ENCODE measurements at regions not wholly inside any gene's neighbourhood (a gene's known extent, or its start where the extent isn't known, plus 50 kb on each side); places are given as distances from the start of the nearest gene placed in this dataset.

GRCh38 chr10:88182601-88182930, 319.1 kb downstream of the PTEN start (continued):
- no peak for TF ChIP-seq NANOG (IDR thresholded peaks at IDR 0.05; ENCODE audit: insufficient read depth, low read depth, low read length, poor library complexity, severe bottlenecking)
- TF ChIP-seq BCL11A (IDR thresholded peaks at IDR 0.05; ENCODE audit: low read depth in 2 of 2, low read length in 2 of 2): no peak

Data from H1 (cell line).